ENCODE measurements at regions not wholly inside any gene's neighbourhood (a gene's known extent, or its start where the extent isn't known, plus 50 kb on each side); places are given as distances from the start of the nearest gene placed in this dataset.
"Not testable (repeated sequence)": the region's sequence is repeated elsewhere in the genome, so short reads cannot be mapped to it uniquely, and the experiment has no call there.

GRCh38 chr5:116771466-116772151 lies 197.0 kb upstream of the SEMA6A start:
- Histone ChIP-seq H2AFZ (ENCODE audit: low read length) (no peak overlapping the region), H3K4me1 (ENCODE audit: insufficient read depth, low read length, poor library complexity, severe bottlenecking) (no peaks in the 10 kb centered on the region)

GRCh38 chr5:116769953-116770352 lies 195.3 kb upstream of the SEMA6A start:
- H3K9me2 ChIP-seq (ENCODE audit: insufficient read depth, low read length); CTCF ChIA-PET (ENCODE audit: unreplicated experiment); DNase-seq (ENCODE audit: low spot score); H3K9me3 ChIP-seq (ENCODE audit: low read length); BruUV-seq (replicated peaks); H3K4me1 ChIP-seq (ENCODE audit: insufficient read depth, low read length, poor library complexity, severe bottlenecking); H3K36me3 ChIP-seq (ENCODE audit: insufficient read depth, low read length); H3K27ac ChIP-seq (ENCODE audit: low read depth, low read length, poor library complexity, severe bottlenecking); H2AFZ ChIP-seq (ENCODE audit: low read length); H4K20me1 ChIP-seq (ENCODE audit: insufficient read depth, low read length); H3K79me2 ChIP-seq (ENCODE audit: insufficient read depth, low read depth, low read length); POLR2A ChIA-PET; H3K4me2 ChIP-seq (ENCODE audit: low read length); H3K4me3 ChIP-seq (ENCODE audit: low read depth, low read length, poor library complexity, severe bottlenecking): not testable (repeated sequence)
- intact Hi-C loops (cut with micrococcal nuclease; ENCODE audit: unreplicated experiment) = loop anchor here (10.0 kb wide), 1 partner anchor 175 kb away; no protein-coding TSS in a partner anchor

More at GRCh38 chr5:116771466-116772151, 197.0 kb upstream of the SEMA6A start:
- POLR2A ChIA-PET = interaction anchor here (0.6 kb wide), 1 partner anchor 11 kb away, joined by 3 read pairs; no protein-coding TSS in a partner anchor
- TF ChIP-seq EZH2phosphoT487 (IDR thresholded peaks at IDR 0.05; ENCODE audit: borderline replicate concordance, low read depth, low read length) = no peak
- no peak for TF ChIP-seq CTCF (conservative IDR thresholded peaks at IDR 0.05; ENCODE audit: low read length)
- H3K27ac ChIP-seq (ENCODE audit: low read depth, low read length, poor library complexity, severe bottlenecking) = no peak overlapping the region
- no peak for DNase-seq (ENCODE audit: low spot score)
- H3K9me2 ChIP-seq (ENCODE audit: insufficient read depth, low read length) = no peaks in the 10 kb centered on the region
- no peak overlapping the region for H3K4me2 ChIP-seq (ENCODE audit: low read length)
- no peaks in the 10 kb centered on the region for H3K36me3 ChIP-seq (ENCODE audit: insufficient read depth, low read length)
- no peaks in the 10 kb centered on the region for H3K9me3 ChIP-seq (ENCODE audit: low read length)
- no peaks in the 10 kb centered on the region for H3K79me2 ChIP-seq (ENCODE audit: insufficient read depth, low read depth, low read length)
- intact Hi-C loops (cut with micrococcal nuclease; ENCODE audit: unreplicated experiment) = loop anchor here (10.0 kb wide), 1 partner anchor 173 kb away; no protein-coding TSS in a partner anchor
- CTCF ChIA-PET (ENCODE audit: unreplicated experiment) = no interaction called here
- H3K4me3 ChIP-seq (ENCODE audit: low read depth, low read length, poor library complexity, severe bottlenecking) = no peak overlapping the region
- BruUV-seq (replicated peaks) = no TSS peak
- H4K20me1 ChIP-seq (ENCODE audit: insufficient read depth, low read length) = no peaks in the 10 kb centered on the region

- DNase-seq (ENCODE audit: low spot score) = no peak
- TF ChIP-seq EZH2phosphoT487 (IDR thresholded peaks at IDR 0.05; ENCODE audit: borderline replicate concordance, low read depth, low read length) = no peak
- no peak for TF ChIP-seq CTCF (conservative IDR thresholded peaks at IDR 0.05; ENCODE audit: low read length)
- no peak overlapping the region for H3K27ac ChIP-seq (ENCODE audit: low read depth, low read length, poor library complexity, severe bottlenecking)
- no peak overlapping the region for H3K4me2 ChIP-seq (ENCODE audit: low read length)
- H3K9me3 ChIP-seq (ENCODE audit: low read length) = no peaks in the 10 kb centered on the region
- no peaks in the 10 kb centered on the region for H3K79me2 ChIP-seq (ENCODE audit: insufficient read depth, low read depth, low read length)
- no peak overlapping the region for H3K4me3 ChIP-seq (ENCODE audit: low read depth, low read length, poor library complexity, severe bottlenecking)
- ChIA-PET POLR2A (no interaction called here), CTCF (ENCODE audit: unreplicated experiment) (no interaction called here)
- no peaks in the 10 kb centered on the region for H3K36me3 ChIP-seq (ENCODE audit: insufficient read depth, low read length)
- BruUV-seq (replicated peaks) = no TSS peak
- H3K9me2 ChIP-seq (ENCODE audit: insufficient read depth, low read length) = no peaks in the 10 kb centered on the region
- no peaks in the 10 kb centered on the region for H4K20me1 ChIP-seq (ENCODE audit: insufficient read depth, low read length)
- H3K4me1 ChIP-seq (ENCODE audit: insufficient read depth, low read length, poor library complexity, severe bottlenecking) = no peaks in the 10 kb centered on the region
- H2AFZ ChIP-seq (ENCODE audit: low read length) = no peak overlapping the region
- intact Hi-C loops (cut with micrococcal nuclease; ENCODE audit: unreplicated experiment) = no loop called here
Observed at GRCh38 chr5:116769470-116769869, 194.8 kb upstream of the SEMA6A start.
